GM12878 (cell line): ENCODE measurements at regions not wholly inside any gene's neighbourhood (a gene's known extent, or its start where the extent isn't known, plus 50 kb on each side); places are given as distances from the start of the nearest gene placed in this dataset.
"Not testable (repeated sequence)": the region's sequence is repeated elsewhere in the genome, so short reads cannot be mapped to it uniquely, and the experiment has no call there.

Experiments
- ATAC-seq: fragments of 200-7000 bp; cut with Tn5 transposase; 3 replicates; pipeline ENCODE4 v1.9.1; 2020; ENCODE audit warnings: mild to moderate bottlenecking, moderate library complexity
- BruUV-seq: library from RNA; stranded (reverse); fragments of 400-500 nt; replicated peaks from 2 replicates; lab custom pipeline; 2021; lab: Mats Ljungman, UMichigan
- CTCF ChIA-PET: fragments of 300-600 bp; sonication (Branson Sonifier 250); formaldehyde crosslinking; extraction: SDS; loops from one replicate; lab custom pipeline; 2021; ENCODE audit warnings: inconsistent platforms; lab: Yijun Ruan, JAX
- POLR2A ChIA-PET: fragments of 350-600 bp; formaldehyde crosslinking; extraction: SDS; loops from one replicate; lab custom pipeline; 2021; ENCODE audit warnings: inconsistent platforms; lab: Charles Lee
- RAD21 ChIA-PET: fragments of 300-600 bp; sonication (Branson Sonifier 250); formaldehyde crosslinking; loops from one replicate; lab custom pipeline; 2023; ENCODE audit warnings: antibody characterized with exemption; ENCODE audit not compliant: unreplicated experiment; lab: Charles Lee
- SMC1A ChIA-PET: fragments of 300-600 bp; sonication (Branson Sonifier 250); formaldehyde crosslinking; loops from one replicate; lab custom pipeline; 2023; ENCODE audit not compliant: unreplicated experiment, uncharacterized antibody; lab: Charles Lee
- DNase-seq: peaks from one replicate; pipeline ENCODE4 v3.0.0-alpha.2; 2011; ENCODE audit warnings: low read depth, low spot score
- FAIRE-seq: peaks from 3 replicates; lab custom pipeline; 2011; peaks lifted over from hg19 to GRCh38; lab: Jason Lieb, UNC
- H2AFZ ChIP-seq: 2 replicates; pipeline ENCODE4 v1.6.0; 2011; ENCODE audit warnings: low read depth, low read length, control low read depth; ENCODE audit not compliant: control insufficient read depth
- H3K27ac ChIP-seq: 2 replicates; pipeline ENCODE4 v1.5.1; 2011; ENCODE audit warnings: control low read depth; ENCODE audit not compliant: control insufficient read depth, insufficient read depth
- H3K27me3 ChIP-seq, 2 experiments: replicated peaks in 1 of 2; 2 replicates each; pipeline versions ENCODE4 v1.6.0 to v1.6.1; 2011; ENCODE audit warnings: low read length in 1 of 2; ENCODE audit not compliant: control insufficient read depth in 2 of 2, insufficient read depth in 2 of 2
- H3K36me3 ChIP-seq, 2 experiments: 2 replicates each; pipeline ENCODE4 v1.5.1; 2011; ENCODE audit warnings: low read length in 1 of 2; ENCODE audit not compliant: control insufficient read depth in 2 of 2, insufficient read depth in 2 of 2
- H3K4me1 ChIP-seq: 2 replicates; pipeline ENCODE4 v1.6.1; 2011; ENCODE audit warnings: mild to moderate bottlenecking, low read length, moderate library complexity, mixed read lengths; ENCODE audit not compliant: control insufficient read depth, insufficient read depth
- H3K4me2 ChIP-seq: 2 replicates; pipeline ENCODE4 v1.6.0; 2011; ENCODE audit warnings: control low read depth; ENCODE audit not compliant: control insufficient read depth, insufficient read depth
- H3K4me3 ChIP-seq: fragments of 200-600 bp; sonication (generic); 2 replicates; pipeline ENCODE4 v1.5.1; 2016
- H3K79me2 ChIP-seq: 2 replicates; pipeline ENCODE4 v1.6.0; 2011; ENCODE audit warnings: low read length; ENCODE audit not compliant: control insufficient read depth, insufficient read depth
- H3K9ac ChIP-seq: 2 replicates; pipeline ENCODE4 v1.8.0; 2011; ENCODE audit warnings: low read length, control low read depth, mixed read lengths; ENCODE audit not compliant: control insufficient read depth, insufficient read depth
- H3K9me3 ChIP-seq: replicated peaks from 3 replicates; pipeline ENCODE4 v1.5.1; 2011; ENCODE audit warnings: mild to moderate bottlenecking, low read length; ENCODE audit not compliant: control insufficient read depth, insufficient read depth
- H4K20me1 ChIP-seq: 2 replicates; pipeline ENCODE4 v1.6.0; 2011; ENCODE audit not compliant: control insufficient read depth, insufficient read depth
- JUNB ChIP-seq: IDR thresholded peaks from 2 replicates; pipeline ENCODE4 v1.6.1; 2016; ENCODE audit warnings: antibody characterized with exemption, mild to moderate bottlenecking
- MEF2A ChIP-seq: IDR thresholded peaks from 2 replicates; pipeline ENCODE4 v1.6.1; 2011; ENCODE audit warnings: low read depth, mild to moderate bottlenecking, low read length, moderate library complexity; ENCODE audit not compliant: insufficient read depth
- MEF2B ChIP-seq: fragments of 450-650 bp; IDR thresholded peaks from 2 replicates; pipeline ENCODE4 v1.6.1; 2018; ENCODE audit warnings: mild to moderate bottlenecking, moderate library complexity; ENCODE audit not compliant: partially characterized antibody, poor library complexity, severe bottlenecking
- WGBS: methylation state at CpG from one replicate; pipeline ENCODE4 v1.1.6; 2016; ENCODE audit warnings: low lambda C conversion rate; ENCODE audit not compliant: insufficient replicate concordance, insufficient coverage; ENCODE audit errors: missing lambda C conversion rate; 5-methylcytosine and 5-hydroxymethylcytosine counted together
- in situ Hi-C: fragments of 300-500 bp; cut with MboI; formaldehyde crosslinking; loops from 9 replicates; pipeline ENCODE4 v1.14.3; 2018; ENCODE audit warnings: mixed read lengths
- intact Hi-C: fragments of 100-400 bp; cut with micrococcal nuclease; formaldehyde crosslinking; loops from one replicate; pipeline ENCODE4 v1.14.2; 2022; ENCODE audit not compliant: unreplicated experiment
- TF ChIP-seq, protein P1 (sequence below): IDR thresholded peaks from 2 replicates; pipeline ENCODE4 v1.6.1; 2011; ENCODE audit warnings: borderline replicate concordance, low read depth, mild to moderate bottlenecking, moderate library complexity, low read length; ENCODE audit not compliant: insufficient read depth, poor library complexity, severe bottlenecking

DNA sequence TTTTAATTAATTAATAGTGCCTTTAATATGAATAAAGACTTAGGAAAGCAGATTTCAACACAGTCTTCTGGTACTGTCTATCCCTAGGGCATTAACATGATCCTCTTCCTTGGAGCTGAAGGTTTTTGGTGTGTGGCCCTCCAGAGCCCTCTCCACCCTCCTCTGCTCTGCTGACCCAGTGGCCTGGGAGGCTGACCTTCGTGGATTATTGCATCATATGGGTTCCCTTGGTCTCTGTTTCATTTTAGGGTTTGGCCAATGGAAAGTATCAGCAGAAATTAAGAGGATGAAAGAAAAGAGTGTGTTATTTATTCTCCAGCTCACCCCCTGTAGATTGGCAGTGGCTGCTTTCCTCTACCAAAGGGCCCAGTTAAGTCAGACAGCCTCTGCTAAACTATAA lies 73.8 kb upstream of the KIF2A start:
- POLR2A ChIA-PET = not testable (repeated sequence)

DNA sequence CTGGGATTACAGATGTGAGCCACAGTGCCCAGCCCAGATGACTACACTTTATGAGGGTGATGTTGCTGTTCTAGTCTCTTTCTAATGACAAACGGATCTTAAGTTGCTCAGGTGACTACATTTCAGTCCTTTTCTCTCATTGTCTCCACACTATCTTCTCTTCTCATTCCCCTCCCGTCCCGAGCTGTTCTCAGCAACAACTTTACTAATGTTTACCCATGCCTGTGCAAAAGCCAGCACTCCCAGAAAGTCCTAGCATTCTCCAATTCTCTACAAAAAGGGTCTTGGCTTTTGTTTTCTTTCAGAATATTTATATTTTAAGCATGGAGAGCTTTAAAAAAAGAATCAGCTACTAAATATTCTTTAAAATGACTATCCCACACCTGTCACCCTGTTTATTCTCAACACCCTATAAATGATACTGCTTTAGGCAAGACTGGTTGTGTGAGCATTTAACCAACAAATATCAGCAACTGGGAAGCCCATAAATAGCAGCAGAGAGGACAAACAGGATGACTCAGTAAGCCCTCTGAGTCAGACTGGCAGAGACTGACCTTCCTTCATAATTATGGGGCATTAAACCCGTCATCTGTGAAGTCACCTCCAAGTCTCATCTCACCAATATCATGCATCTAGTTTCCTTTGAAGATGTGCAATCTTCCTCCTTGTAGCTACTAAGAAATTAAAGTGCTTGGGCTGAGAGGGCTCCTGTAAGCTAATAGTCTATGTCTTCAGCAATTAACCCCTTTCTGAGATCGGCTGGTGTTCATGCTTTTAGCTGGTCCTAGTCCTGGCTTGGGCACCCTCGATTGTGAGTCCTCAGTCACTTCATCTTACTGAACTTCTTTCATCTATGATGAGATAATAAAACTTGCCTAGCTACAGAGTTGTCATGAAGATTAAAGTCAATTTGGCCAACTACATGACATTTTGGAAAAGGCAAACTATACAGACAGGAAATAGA lies 72.6 kb upstream of the KIF2A start:
- not testable (repeated sequence) for DNase-seq, H2AFZ ChIP-seq
- CTCF ChIA-PET = interaction anchor here (0.7 kb wide), 1 partner anchor 36 kb away, joined by 3 read pairs; no protein-coding TSS in a partner anchor
- TF ChIP-seq JUNB (peak; percentile 38; the same call in 1 of the 2 replicates), MEF2B (peak; percentile 60), MEF2A (0 out of 2 replicates have a peak, but pooled peaks have one; percentile 48)
- TF ChIP-seq, protein P1, sequence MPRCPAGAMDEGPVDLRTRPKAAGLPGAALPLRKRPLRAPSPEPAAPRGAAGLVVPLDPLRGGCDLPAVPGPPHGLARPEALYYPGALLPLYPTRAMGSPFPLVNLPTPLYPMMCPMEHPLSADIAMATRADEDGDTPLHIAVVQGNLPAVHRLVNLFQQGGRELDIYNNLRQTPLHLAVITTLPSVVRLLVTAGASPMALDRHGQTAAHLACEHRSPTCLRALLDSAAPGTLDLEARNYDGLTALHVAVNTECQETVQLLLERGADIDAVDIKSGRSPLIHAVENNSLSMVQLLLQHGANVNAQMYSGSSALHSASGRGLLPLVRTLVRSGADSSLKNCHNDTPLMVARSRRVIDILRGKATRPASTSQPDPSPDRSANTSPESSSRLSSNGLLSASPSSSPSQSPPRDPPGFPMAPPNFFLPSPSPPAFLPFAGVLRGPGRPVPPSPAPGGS = peak; percentile 49
- TF ChIP-seq, all 136 proteins: peak for 4; not testable (repeated sequence) for 132
- H3K9ac ChIP-seq, H3K4me2 ChIP-seq, H3K36me3 ChIP-seq, H3K4me1 ChIP-seq, H3K79me2 ChIP-seq, FAIRE-seq, POLR2A ChIA-PET, intact Hi-C loops, H3K27ac ChIP-seq, H4K20me1 ChIP-seq, H3K9me3 ChIP-seq, BruUV-seq, H3K27me3 ChIP-seq, H3K4me3 ChIP-seq, in situ Hi-C loops: not testable (repeated sequence)
- ChIA-PET SMC1A (interaction anchor here (0.7 to 3.0 kb wide), 6 partner anchors 9 to 226 kb away, joined by 3 to 13 read pairs (median 4); partner anchors contain the start of gene DIMT1), RAD21 (interaction anchor here (1.2 to 1.7 kb wide), 3 partner anchors 72 to 170 kb away, joined by 3 read pairs; partner anchors contain the start of genes DIMT1 and KIF2A)
- 12% methylated on average over 5 of the region's 6 CpGs for WGBS
- ATAC-seq = peak; percentile 94

More for the DNA sequence above, 73.8 kb upstream of the KIF2A start:
- DNase-seq, H3K27ac ChIP-seq, intact Hi-C loops, BruUV-seq, H2AFZ ChIP-seq, H3K4me1 ChIP-seq, H3K36me3 ChIP-seq, H3K27me3 ChIP-seq, H3K4me3 ChIP-seq, FAIRE-seq, H3K4me2 ChIP-seq, CTCF ChIA-PET, H3K79me2 ChIP-seq, H3K9ac ChIP-seq, H3K9me3 ChIP-seq, ATAC-seq, H4K20me1 ChIP-seq, in situ Hi-C loops: not testable (repeated sequence)
- WGBS = 0% methylated on average over 1 of the region's 1 CpG
- ChIA-PET RAD21 (interaction anchor here (1.6 to 1.9 kb wide), 2 partner anchors 74 to 171 kb away, joined by 3 to 4 read pairs; partner anchors contain the start of genes DIMT1 and KIF2A), SMC1A (interaction anchor here (1.8 to 2.3 kb wide), 2 partner anchors 76 to 125 kb away, joined by 6 to 7 read pairs; no protein-coding TSS in a partner anchor)

- H4K20me1 ChIP-seq, H3K4me2 ChIP-seq, H3K4me3 ChIP-seq, H2AFZ ChIP-seq, H3K27me3 ChIP-seq, H3K79me2 ChIP-seq, BruUV-seq, CTCF ChIA-PET, FAIRE-seq, H3K9ac ChIP-seq, POLR2A ChIA-PET, H3K4me1 ChIP-seq, intact Hi-C loops, H3K36me3 ChIP-seq, DNase-seq, H3K9me3 ChIP-seq, RAD21 ChIA-PET, SMC1A ChIA-PET, in situ Hi-C loops: not testable (repeated sequence)
- 3% methylated on average over 7 of the region's 7 CpGs for WGBS
- peak overlapping the region; percentile 25; the same call in 1 of the 2 replicates for H3K27ac ChIP-seq
- peak; percentile 17; the same call in 2 of the 3 replicates for ATAC-seq
Observed at GRCh38 chr5:62236593-62236992, 69.4 kb upstream of the KIF2A start.
